Caco-2 (cell line): ENCODE measurements at regions not wholly inside any gene's neighbourhood (a gene's known extent, or its start where the extent isn't known, plus 50 kb on each side); places are given as distances from the start of the nearest gene placed in this dataset.

Experiments used
- BruUV-seq: library from RNA; stranded (reverse); fragments of 400-500 nt; replicated peaks from 2 replicates; lab custom pipeline; 2021; lab: Mats Ljungman, UMichigan
- CTCF ChIA-PET: fragments of 300-600 bp; sonication (Branson Sonifier 250); formaldehyde crosslinking; loops from one replicate; lab custom pipeline; 2022; ENCODE audit warnings: antibody characterized with exemption; lab: Charles Lee
- POLR2A ChIA-PET: fragments of 300-600 bp; sonication (Branson Sonifier 250); formaldehyde crosslinking; loops from one replicate; lab custom pipeline; 2022; ENCODE audit warnings: antibody characterized with exemption; lab: Charles Lee
- DNase-seq, 2 experiments: peaks; one replicate each; pipeline versions ENCODE4 v3.0.0 to v3.0.0-alpha.2; 2020 to 2022
- H3K27me3 ChIP-seq: replicated peaks from 2 replicates; pipeline ENCODE4 v1.6.0; 2011; ENCODE audit warnings: low read length; ENCODE audit not compliant: control insufficient read depth, insufficient read depth
- H3K36me3 ChIP-seq: 2 replicates; pipeline ENCODE4 v1.5.1; 2011; ENCODE audit warnings: low read length; ENCODE audit not compliant: control insufficient read depth, insufficient read depth
- H3K4me1 ChIP-seq: fragments of 250-450 bp; sonication (Bioruptor Pico); 2 replicates; pipeline ENCODE4 v1.5.1; 2020; ENCODE audit warnings: mild to moderate bottlenecking
- H3K4me3 ChIP-seq: 2 replicates; pipeline ENCODE4 v1.5.1; 2011; ENCODE audit warnings: low read depth, mild to moderate bottlenecking, control low read depth, low read length
- H3K9me3 ChIP-seq: fragments of 250-450 bp; sonication (Bioruptor Pico); 2 replicates; pipeline ENCODE4 v1.5.1; 2020; ENCODE audit warnings: mild to moderate bottlenecking, moderate library complexity
- H3K27ac Mint-ChIP-seq: one replicate; pipeline ENCODE4 v1.8.0; 2022; ENCODE audit warnings: mixed read lengths; ENCODE audit not compliant: unreplicated experiment
- H3K27me3 Mint-ChIP-seq: one replicate; pipeline ENCODE4 v1.8.0; 2022; ENCODE audit warnings: mixed read lengths; ENCODE audit not compliant: insufficient read depth, unreplicated experiment
- H3K36me3 Mint-ChIP-seq: one replicate; pipeline ENCODE4 v1.8.0; 2022; ENCODE audit warnings: mild to moderate bottlenecking, mixed read lengths; ENCODE audit not compliant: insufficient read depth, unreplicated experiment
- H3K4me1 Mint-ChIP-seq: one replicate; pipeline ENCODE4 v1.8.0; 2022; ENCODE audit warnings: low read depth, mixed read lengths; ENCODE audit not compliant: unreplicated experiment
- H3K4me3 Mint-ChIP-seq: one replicate; pipeline ENCODE4 v1.8.0; 2022; ENCODE audit warnings: mild to moderate bottlenecking, moderate library complexity, mixed read lengths; ENCODE audit not compliant: unreplicated experiment
- H3K9me3 Mint-ChIP-seq: one replicate; pipeline ENCODE4 v1.8.0; 2022; ENCODE audit warnings: mixed read lengths; ENCODE audit not compliant: unreplicated experiment
- CTCF ChIP-seq, 2 experiments: fragments of 200-600 bp in 1 of 2; IDR thresholded peaks; 1 replicate in 1 of 2; 2 replicates in 1 of 2; pipeline versions ENCODE4 v1.5.1 to v1.8.0; 2011 to 2022; ENCODE audit warnings: antibody characterized with exemption in 1 of 2, control low read depth in 1 of 2, inconsistent platforms in 1 of 2, low read depth in 1 of 2, low read length in 1 of 2, mild to moderate bottlenecking in 1 of 2, moderate library complexity in 1 of 2; ENCODE audit not compliant: insufficient read depth in 1 of 2, severe bottlenecking in 1 of 2, unreplicated experiment in 1 of 2
- intact Hi-C: fragments of 100-400 bp; cut with micrococcal nuclease; formaldehyde crosslinking; loops from one replicate; pipeline ENCODE4 v1.10.0; 2022; ENCODE audit not compliant: unreplicated experiment

GRCh38 chr5:61654876-61655275, 322.8 kb downstream of the ZSWIM6 start:
- no peaks in the 10 kb centered on the region; the same call in 1 of the 2 replicates for H3K27me3 ChIP-seq
- Mint-ChIP-seq H3K36me3 (no peaks in the 10 kb centered on the region), H3K4me3 (no peak overlapping the region), H3K27ac (no peak overlapping the region), H3K4me1 (no peaks in the 10 kb centered on the region), H3K27me3 (peaks cover 10% of the 10 kb centered on the region), H3K9me3 (no peaks in the 10 kb centered on the region)
- POLR2A ChIA-PET: no interaction called here
- no TSS peak for BruUV-seq
- TF ChIP-seq CTCF (IDR thresholded peaks at IDR 0.05; ENCODE audit: insufficient read depth in 1 of 2, low read depth in 1 of 2, low read length in 1 of 2, severe bottlenecking in 1 of 2, unreplicated experiment in 1 of 2): no peak
- CTCF ChIA-PET: no interaction called here
- H3K4me3 ChIP-seq: no peak overlapping the region
- DNase-seq: no peak
- no peaks in the 10 kb centered on the region for H3K36me3 ChIP-seq
- intact Hi-C loops: loop anchor here (5.0 to 10.0 kb wide), 2 partner anchors 380 to 698 kb away; no protein-coding TSS in a partner anchor
- no peaks in the 10 kb centered on the region for H3K4me1 ChIP-seq
- no peaks in the 10 kb centered on the region for H3K9me3 ChIP-seq

GRCh38 chr5:61657010-61657409, 325.0 kb downstream of the ZSWIM6 start:
- H3K4me1 Mint-ChIP-seq: no peaks in the 10 kb centered on the region
- H3K4me3 ChIP-seq: no peak overlapping the region
- no TSS peak for BruUV-seq
- no peak overlapping the region for H3K27ac Mint-ChIP-seq
- TF ChIP-seq CTCF (IDR thresholded peaks at IDR 0.05; ENCODE audit: insufficient read depth in 1 of 2, low read depth in 1 of 2, low read length in 1 of 2, severe bottlenecking in 1 of 2, unreplicated experiment in 1 of 2): no peak
- no peaks in the 10 kb centered on the region for H3K27me3 ChIP-seq
- H3K27me3 Mint-ChIP-seq: peaks cover 18% of the 10 kb centered on the region
- CTCF ChIA-PET: no interaction called here
- DNase-seq: no peak
- H3K36me3 Mint-ChIP-seq: no peaks in the 10 kb centered on the region
- no peak overlapping the region for H3K4me3 Mint-ChIP-seq
- intact Hi-C loops: loop anchor here (5.0 to 10.0 kb wide), 2 partner anchors 382 to 700 kb away; no protein-coding TSS in a partner anchor
- no peaks in the 10 kb centered on the region for H3K4me1 ChIP-seq
- no peaks in the 10 kb centered on the region for H3K9me3 Mint-ChIP-seq
- no peaks in the 10 kb centered on the region for H3K36me3 ChIP-seq
- H3K9me3 ChIP-seq: no peaks in the 10 kb centered on the region
- POLR2A ChIA-PET: interaction anchor here (0.6 kb wide), 1 partner anchor 595 kb away, joined by 3 read pairs; no protein-coding TSS in a partner anchor

GRCh38 chr5:61657686-61658085, 325.6 kb downstream of the ZSWIM6 start:
- TF ChIP-seq CTCF (IDR thresholded peaks at IDR 0.05; ENCODE audit: insufficient read depth in 1 of 2, low read depth in 1 of 2, low read length in 1 of 2, severe bottlenecking in 1 of 2, unreplicated experiment in 1 of 2): no peak
- DNase-seq: no peak
- H3K36me3 ChIP-seq: no peaks in the 10 kb centered on the region
- POLR2A ChIA-PET: no interaction called here
- CTCF ChIA-PET: no interaction called here
- Mint-ChIP-seq H3K36me3 (no peaks in the 10 kb centered on the region), H3K4me3 (no peak overlapping the region), H3K27me3 (peaks cover 18% of the 10 kb centered on the region), H3K27ac (no peak overlapping the region), H3K4me1 (no peaks in the 10 kb centered on the region), H3K9me3 (no peaks in the 10 kb centered on the region)
- BruUV-seq: no TSS peak
- no peaks in the 10 kb centered on the region for H3K9me3 ChIP-seq
- intact Hi-C loops: loop anchor here (1.0 to 10.0 kb wide), 6 partner anchors 277 to 700 kb away; partner anchors contain the start of gene SMIM15
- H3K4me3 ChIP-seq: no peak overlapping the region
- no peaks in the 10 kb centered on the region for H3K4me1 ChIP-seq
- no peaks in the 10 kb centered on the region for H3K27me3 ChIP-seq
